WTC11 (cell line): ENCODE measurements at regions not wholly inside any gene's neighbourhood (a gene's known extent, or its start where the extent isn't known, plus 50 kb on each side); places are given as distances from the start of the nearest gene placed in this dataset.

Source experiments
- ATAC-seq: fragments of 200-7000 bp; cut with Tn5 transposase; 2 replicates; pipeline ENCODE4 v1.10.0; 2021; ENCODE audit warnings: mild to moderate bottlenecking, moderate library complexity
- CTCF ChIA-PET: fragments of 300-600 bp; sonication (Branson Sonifier 250); formaldehyde crosslinking; loops from one replicate; lab custom pipeline; 2021; ENCODE audit warnings: antibody characterized with exemption; lab: Charles Lee
- POLR2A ChIA-PET: fragments of 350-600 bp; sonication (Branson Sonifier 250); formaldehyde crosslinking; loops from one replicate; lab custom pipeline; 2021; ENCODE audit warnings: antibody characterized with exemption; lab: Charles Lee
- DNase-seq: peaks from one replicate; pipeline ENCODE4 v3.0.0; 2021; ENCODE audit warnings: low spot score
- H3K27ac Mint-ChIP-seq: 2 replicates; pipeline ENCODE4 v1.8.0; 2021; ENCODE audit warnings: mixed read lengths
- H3K27me3 Mint-ChIP-seq: 2 replicates; pipeline ENCODE4 v1.8.0; 2021; ENCODE audit warnings: low read depth, mild to moderate bottlenecking, moderate library complexity, mixed read lengths
- H3K36me3 Mint-ChIP-seq: 2 replicates; pipeline ENCODE4 v1.8.0; 2021; ENCODE audit warnings: mixed read lengths
- H3K4me1 Mint-ChIP-seq: 2 replicates; pipeline ENCODE4 v1.8.0; 2022; ENCODE audit warnings: mixed read lengths
- H3K4me3 Mint-ChIP-seq: 2 replicates; pipeline ENCODE4 v1.8.0; 2021; ENCODE audit warnings: mild to moderate bottlenecking, moderate library complexity, mixed read lengths
- H3K9me3 Mint-ChIP-seq: 2 replicates; pipeline ENCODE4 v1.8.0; 2021; ENCODE audit warnings: mixed read lengths
- ATF1 ChIP-seq: sonication (generic); formaldehyde crosslinking; IDR thresholded peaks from 2 replicates; pipeline ENCODE4 v1.8.1; 2023; ENCODE audit warnings: mild to moderate bottlenecking, moderate library complexity, missing genetic modification reagents
- CREB1 ChIP-seq: sonication (generic); formaldehyde crosslinking; IDR thresholded peaks from 2 replicates; pipeline ENCODE4 v1.8.0; 2023; ENCODE audit warnings: mild to moderate bottlenecking, missing genetic modification reagents
- CREM ChIP-seq: sonication (generic); formaldehyde crosslinking; IDR thresholded peaks from 2 replicates; pipeline ENCODE4 v1.8.1; 2022; ENCODE audit warnings: mild to moderate bottlenecking, missing genetic modification reagents, moderate library complexity
- ELF4 ChIP-seq: sonication (generic); formaldehyde crosslinking; IDR thresholded peaks from 2 replicates; pipeline ENCODE4 v1.8.1; 2022; ENCODE audit warnings: low read depth, mild to moderate bottlenecking, moderate library complexity, missing genetic modification reagents
- EMX1 ChIP-seq: fragments of 250-450 bp; sonication (Bioruptor Pico); IDR thresholded peaks from 2 replicates; pipeline ENCODE4 v1.8.0; 2021; ENCODE audit warnings: mild to moderate bottlenecking
- GABPB1 ChIP-seq: sonication (generic); formaldehyde crosslinking; IDR thresholded peaks from 2 replicates; pipeline ENCODE4 v1.8.1; 2023; ENCODE audit warnings: mild to moderate bottlenecking, missing genetic modification reagents
- NFATC4 ChIP-seq: fragments of 250-450 bp; sonication (Bioruptor Pico); IDR thresholded peaks from 2 replicates; pipeline ENCODE4 v1.9.0; 2021; ENCODE audit warnings: mild to moderate bottlenecking
- NR1H2 ChIP-seq: sonication (generic); formaldehyde crosslinking; IDR thresholded peaks from 2 replicates; pipeline ENCODE4 v1.9.0; 2021; ENCODE audit warnings: mild to moderate bottlenecking, moderate library complexity, missing genetic modification reagents
- NR2C2 ChIP-seq: sonication (generic); formaldehyde crosslinking; IDR thresholded peaks from 2 replicates; pipeline ENCODE4 v1.8.0; 2022; ENCODE audit warnings: mild to moderate bottlenecking, missing genetic modification reagents
- TP53 ChIP-seq: sonication (generic); formaldehyde crosslinking; IDR thresholded peaks from 2 replicates; pipeline ENCODE4 v1.8.1; 2023; ENCODE audit warnings: mild to moderate bottlenecking, missing genetic modification reagents
- ZNF138 ChIP-seq: sonication (generic); formaldehyde crosslinking; conservative IDR thresholded peaks from 2 replicates; pipeline ENCODE4 v1.8.1; 2022; ENCODE audit warnings: mild to moderate bottlenecking, moderate library complexity, missing genetic modification reagents
- ZNF396 ChIP-seq: fragments of 250-450 bp; sonication (Bioruptor Pico); IDR thresholded peaks from 2 replicates; pipeline ENCODE4 v1.8.0; 2021; ENCODE audit warnings: mild to moderate bottlenecking, moderate library complexity, borderline replicate concordance
- TF ChIP-seq, protein P1 (sequence below): sonication (generic); formaldehyde crosslinking; IDR thresholded peaks from 2 replicates; pipeline ENCODE4 v1.8.0; 2023; ENCODE audit warnings: missing genetic modification reagents, mild to moderate bottlenecking, borderline replicate concordance
- TF ChIP-seq, protein P2 (sequence below): sonication (generic); formaldehyde crosslinking; IDR thresholded peaks from 2 replicates; pipeline ENCODE4 v1.8.1; 2022; ENCODE audit warnings: low read depth, mild to moderate bottlenecking, moderate library complexity, missing genetic modification reagents, borderline replicate concordance
- TF ChIP-seq, protein P3 (sequence below): fragments of 250-450 bp; sonication (Bioruptor Pico); IDR thresholded peaks from 2 replicates; pipeline ENCODE4 v1.9.0; 2021; ENCODE audit warnings: mild to moderate bottlenecking
- TF ChIP-seq, protein P4 (sequence below): fragments of 250-450 bp; sonication (Bioruptor Pico); conservative IDR thresholded peaks from 2 replicates; pipeline ENCODE4 v1.9.0; 2021; ENCODE audit warnings: mild to moderate bottlenecking
- TF ChIP-seq, protein P5 (sequence below): fragments of 250-450 bp; sonication (Bioruptor Pico); IDR thresholded peaks from 2 replicates; pipeline ENCODE4 v1.9.0; 2021; ENCODE audit warnings: mild to moderate bottlenecking
- TF ChIP-seq, protein P6 (sequence below): sonication (generic); formaldehyde crosslinking; IDR thresholded peaks from 2 replicates; pipeline ENCODE4 v1.8.0; 2022; ENCODE audit warnings: mild to moderate bottlenecking, missing genetic modification reagents
- TF ChIP-seq, protein P7 (sequence below): fragments of 250-450 bp; sonication (Bioruptor Pico); IDR thresholded peaks from 2 replicates; pipeline ENCODE4 v1.9.0; 2021; ENCODE audit warnings: moderate library complexity, mild to moderate bottlenecking, inconsistent platforms, borderline replicate concordance

DNA sequence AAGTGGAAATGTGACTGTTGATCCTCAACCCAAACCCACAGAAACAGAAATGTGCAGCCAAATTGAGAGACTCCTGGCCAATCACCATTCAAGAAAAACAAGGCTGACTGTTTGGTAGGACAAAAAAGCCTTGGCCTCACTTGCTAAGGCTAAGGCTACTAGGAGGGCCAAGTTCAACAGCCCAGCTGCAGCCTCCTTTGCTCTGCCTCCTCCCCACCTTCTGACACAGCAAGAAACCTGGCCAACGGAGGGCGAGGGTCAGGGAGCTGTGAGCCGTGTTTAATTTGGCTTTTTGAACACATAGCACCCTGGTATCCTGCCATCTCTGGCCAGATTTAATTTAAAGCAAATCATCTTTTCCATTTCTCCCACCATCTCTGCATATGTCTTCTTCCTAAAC lies 165.8 kb upstream of the RAB4A start:
- H3K4me1 Mint-ChIP-seq: peaks cover 36% of the 10 kb centered on the region
- DNase-seq (no peak), ATAC-seq (no peak)
- H3K9me3 Mint-ChIP-seq: no peaks in the 10 kb centered on the region
- H3K4me3 Mint-ChIP-seq: no peak overlapping the region
- TF ChIP-seq NR2C2 (CRISPR knock-in tag): no peak
- TF ChIP-seq, protein P1, sequence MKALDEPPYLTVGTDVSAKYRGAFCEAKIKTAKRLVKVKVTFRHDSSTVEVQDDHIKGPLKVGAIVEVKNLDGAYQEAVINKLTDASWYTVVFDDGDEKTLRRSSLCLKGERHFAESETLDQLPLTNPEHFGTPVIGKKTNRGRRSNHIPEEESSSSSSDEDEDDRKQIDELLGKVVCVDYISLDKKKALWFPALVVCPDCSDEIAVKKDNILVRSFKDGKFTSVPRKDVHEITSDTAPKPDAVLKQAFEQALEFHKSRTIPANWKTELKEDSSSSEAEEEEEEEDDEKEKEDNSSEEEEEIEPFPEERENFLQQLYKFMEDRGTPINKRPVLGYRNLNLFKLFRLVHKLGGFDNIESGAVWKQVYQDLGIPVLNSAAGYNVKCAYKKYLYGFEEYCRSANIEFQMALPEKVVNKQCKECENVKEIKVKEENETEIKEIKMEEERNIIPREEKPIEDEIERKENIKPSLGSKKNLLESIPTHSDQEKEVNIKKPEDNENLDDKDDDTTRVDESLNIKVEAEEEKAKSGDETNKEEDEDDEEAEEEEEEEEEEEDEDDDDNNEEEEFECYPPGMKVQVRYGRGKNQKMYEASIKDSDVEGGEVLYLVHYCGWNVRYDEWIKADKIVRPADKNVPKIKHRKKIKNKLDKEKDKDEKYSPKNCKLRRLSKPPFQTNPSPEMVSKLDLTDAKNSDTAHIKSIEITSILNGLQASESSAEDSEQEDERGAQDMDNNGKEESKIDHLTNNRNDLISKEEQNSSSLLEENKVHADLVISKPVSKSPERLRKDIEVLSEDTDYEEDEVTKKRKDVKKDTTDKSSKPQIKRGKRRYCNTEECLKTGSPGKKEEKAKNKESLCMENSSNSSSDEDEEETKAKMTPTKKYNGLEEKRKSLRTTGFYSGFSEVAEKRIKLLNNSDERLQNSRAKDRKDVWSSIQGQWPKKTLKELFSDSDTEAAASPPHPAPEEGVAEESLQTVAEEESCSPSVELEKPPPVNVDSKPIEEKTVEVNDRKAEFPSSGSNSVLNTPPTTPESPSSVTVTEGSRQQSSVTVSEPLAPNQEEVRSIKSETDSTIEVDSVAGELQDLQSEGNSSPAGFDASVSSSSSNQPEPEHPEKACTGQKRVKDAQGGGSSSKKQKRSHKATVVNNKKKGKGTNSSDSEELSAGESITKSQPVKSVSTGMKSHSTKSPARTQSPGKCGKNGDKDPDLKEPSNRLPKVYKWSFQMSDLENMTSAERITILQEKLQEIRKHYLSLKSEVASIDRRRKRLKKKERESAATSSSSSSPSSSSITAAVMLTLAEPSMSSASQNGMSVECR (CRISPR knock-in tag): no peak
- TF ChIP-seq EMX1 (CRISPR knock-in tag): no peak
- TF ChIP-seq, protein P2, sequence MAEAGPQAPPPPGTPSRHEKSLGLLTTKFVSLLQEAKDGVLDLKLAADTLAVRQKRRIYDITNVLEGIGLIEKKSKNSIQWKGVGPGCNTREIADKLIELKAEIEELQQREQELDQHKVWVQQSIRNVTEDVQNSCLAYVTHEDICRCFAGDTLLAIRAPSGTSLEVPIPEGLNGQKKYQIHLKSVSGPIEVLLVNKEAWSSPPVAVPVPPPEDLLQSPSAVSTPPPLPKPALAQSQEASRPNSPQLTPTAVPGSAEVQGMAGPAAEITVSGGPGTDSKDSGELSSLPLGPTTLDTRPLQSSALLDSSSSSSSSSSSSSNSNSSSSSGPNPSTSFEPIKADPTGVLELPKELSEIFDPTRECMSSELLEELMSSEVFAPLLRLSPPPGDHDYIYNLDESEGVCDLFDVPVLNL (CRISPR knock-in tag): no peak
- TF ChIP-seq, protein P3, sequence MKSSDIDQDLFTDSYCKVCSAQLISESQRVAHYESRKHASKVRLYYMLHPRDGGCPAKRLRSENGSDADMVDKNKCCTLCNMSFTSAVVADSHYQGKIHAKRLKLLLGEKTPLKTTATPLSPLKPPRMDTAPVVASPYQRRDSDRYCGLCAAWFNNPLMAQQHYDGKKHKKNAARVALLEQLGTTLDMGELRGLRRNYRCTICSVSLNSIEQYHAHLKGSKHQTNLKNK (CRISPR knock-in tag): no peak
- CTCF ChIA-PET: no interaction called here
- POLR2A ChIA-PET: no interaction called here
- peaks cover 2% of the 10 kb centered on the region; the same call in 1 of the 2 replicates for H3K27me3 Mint-ChIP-seq
- no peak overlapping the region for H3K27ac Mint-ChIP-seq
- H3K36me3 Mint-ChIP-seq: no peaks in the 10 kb centered on the region

DNA sequence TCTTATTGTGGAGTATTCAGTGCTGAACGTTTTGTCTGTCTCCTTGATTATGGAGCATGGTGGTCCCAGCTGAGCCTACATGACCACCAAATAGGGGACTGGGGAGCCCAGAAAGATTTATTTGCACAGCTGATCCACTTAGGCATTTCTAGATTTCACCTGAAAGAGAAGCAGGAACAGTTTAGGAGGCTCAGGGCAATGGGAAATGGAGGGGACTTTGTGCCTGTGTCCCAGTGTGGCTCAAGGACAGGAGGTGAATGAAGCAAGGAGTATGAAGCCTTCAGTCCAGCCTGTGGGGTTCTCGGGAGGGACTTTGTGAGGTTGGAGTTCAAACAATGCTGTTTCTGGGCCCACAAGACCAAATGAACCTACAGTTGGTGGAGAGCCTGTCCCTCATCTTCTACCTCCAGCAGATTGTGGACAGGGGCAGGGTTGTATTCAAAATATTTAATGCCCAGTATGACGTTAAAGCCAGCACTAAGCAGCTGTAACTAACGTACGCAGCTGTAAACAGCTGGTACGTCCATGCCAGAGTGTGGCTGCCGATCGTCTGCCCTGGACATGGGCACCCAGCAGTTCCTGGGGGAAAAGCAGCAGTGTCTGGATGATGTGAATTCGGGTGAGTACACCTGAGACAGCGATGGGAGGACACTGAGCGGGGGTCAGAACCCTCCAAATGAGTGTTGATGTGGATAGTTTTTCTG lies 164.9 kb upstream of the RAB4A start:
- CTCF ChIA-PET: no interaction called here
- Mint-ChIP-seq H3K4me1 (peaks cover 36% of the 10 kb centered on the region), H3K4me3 (no peak overlapping the region)
- TF ChIP-seq, protein P4, sequence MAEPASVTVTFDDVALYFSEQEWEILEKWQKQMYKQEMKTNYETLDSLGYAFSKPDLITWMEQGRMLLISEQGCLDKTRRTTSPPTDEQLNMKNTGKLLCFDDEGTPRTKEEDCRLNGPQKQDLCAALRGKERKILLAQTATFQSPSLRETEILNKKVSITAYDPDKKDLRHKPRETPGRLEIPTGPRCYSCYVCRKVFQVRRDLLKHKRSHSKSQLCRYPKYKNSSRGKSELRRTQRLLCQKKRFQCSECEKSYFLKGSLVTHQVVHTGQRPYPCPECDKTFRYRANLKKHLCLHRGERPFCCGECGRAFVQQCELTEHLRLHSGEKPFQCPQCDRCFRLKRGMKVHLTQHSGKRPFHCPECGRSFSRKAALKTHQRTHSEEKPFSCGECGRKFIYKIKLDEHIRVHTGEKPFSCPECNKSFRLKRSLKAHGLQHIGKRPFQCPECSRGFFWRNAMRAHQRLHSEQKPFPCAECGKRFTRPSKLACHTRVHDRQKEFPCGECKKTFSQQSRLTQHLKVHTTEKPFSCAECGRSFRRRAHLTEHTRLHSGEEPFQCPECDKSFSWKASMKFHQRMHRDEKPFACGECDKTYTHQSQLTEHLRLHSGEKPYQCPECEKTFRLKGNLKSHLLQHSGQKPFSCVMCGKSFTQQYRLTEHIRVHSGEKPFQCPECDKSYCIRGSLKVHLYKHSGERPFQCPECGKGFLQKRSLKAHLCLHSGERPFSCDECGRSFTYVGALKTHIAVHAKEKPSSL (CRISPR knock-in tag): no peak
- TF ChIP-seq TP53: no peak
- no peak for TF ChIP-seq NR1H2 (CRISPR knock-in tag)
- TF ChIP-seq, protein P5, sequence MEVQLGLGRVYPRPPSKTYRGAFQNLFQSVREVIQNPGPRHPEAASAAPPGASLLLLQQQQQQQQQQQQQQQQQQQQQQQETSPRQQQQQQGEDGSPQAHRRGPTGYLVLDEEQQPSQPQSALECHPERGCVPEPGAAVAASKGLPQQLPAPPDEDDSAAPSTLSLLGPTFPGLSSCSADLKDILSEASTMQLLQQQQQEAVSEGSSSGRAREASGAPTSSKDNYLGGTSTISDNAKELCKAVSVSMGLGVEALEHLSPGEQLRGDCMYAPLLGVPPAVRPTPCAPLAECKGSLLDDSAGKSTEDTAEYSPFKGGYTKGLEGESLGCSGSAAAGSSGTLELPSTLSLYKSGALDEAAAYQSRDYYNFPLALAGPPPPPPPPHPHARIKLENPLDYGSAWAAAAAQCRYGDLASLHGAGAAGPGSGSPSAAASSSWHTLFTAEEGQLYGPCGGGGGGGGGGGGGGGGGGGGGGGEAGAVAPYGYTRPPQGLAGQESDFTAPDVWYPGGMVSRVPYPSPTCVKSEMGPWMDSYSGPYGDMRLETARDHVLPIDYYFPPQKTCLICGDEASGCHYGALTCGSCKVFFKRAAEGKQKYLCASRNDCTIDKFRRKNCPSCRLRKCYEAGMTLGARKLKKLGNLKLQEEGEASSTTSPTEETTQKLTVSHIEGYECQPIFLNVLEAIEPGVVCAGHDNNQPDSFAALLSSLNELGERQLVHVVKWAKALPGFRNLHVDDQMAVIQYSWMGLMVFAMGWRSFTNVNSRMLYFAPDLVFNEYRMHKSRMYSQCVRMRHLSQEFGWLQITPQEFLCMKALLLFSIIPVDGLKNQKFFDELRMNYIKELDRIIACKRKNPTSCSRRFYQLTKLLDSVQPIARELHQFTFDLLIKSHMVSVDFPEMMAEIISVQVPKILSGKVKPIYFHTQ (CRISPR knock-in tag): no peak
- TF ChIP-seq NFATC4: no peak
- TF ChIP-seq, protein P6, sequence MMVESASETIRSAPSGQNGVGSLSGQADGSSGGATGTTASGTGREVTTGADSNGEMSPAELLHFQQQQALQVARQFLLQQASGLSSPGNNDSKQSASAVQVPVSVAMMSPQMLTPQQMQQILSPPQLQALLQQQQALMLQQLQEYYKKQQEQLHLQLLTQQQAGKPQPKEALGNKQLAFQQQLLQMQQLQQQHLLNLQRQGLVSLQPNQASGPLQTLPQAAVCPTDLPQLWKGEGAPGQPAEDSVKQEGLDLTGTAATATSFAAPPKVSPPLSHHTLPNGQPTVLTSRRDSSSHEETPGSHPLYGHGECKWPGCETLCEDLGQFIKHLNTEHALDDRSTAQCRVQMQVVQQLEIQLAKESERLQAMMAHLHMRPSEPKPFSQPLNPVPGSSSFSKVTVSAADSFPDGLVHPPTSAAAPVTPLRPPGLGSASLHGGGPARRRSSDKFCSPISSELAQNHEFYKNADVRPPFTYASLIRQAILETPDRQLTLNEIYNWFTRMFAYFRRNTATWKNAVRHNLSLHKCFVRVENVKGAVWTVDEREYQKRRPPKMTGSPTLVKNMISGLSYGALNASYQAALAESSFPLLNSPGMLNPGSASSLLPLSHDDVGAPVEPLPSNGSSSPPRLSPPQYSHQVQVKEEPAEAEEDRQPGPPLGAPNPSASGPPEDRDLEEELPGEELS: no peak
- no peak for TF ChIP-seq ZNF138 (CRISPR knock-in tag)
- TF ChIP-seq ATF1 (CRISPR knock-in tag): no peak
- no peak for TF ChIP-seq ZNF396
- TF ChIP-seq EMX1 (CRISPR knock-in tag): no peak
- TF ChIP-seq GABPB1: no peak
- TF ChIP-seq ELF4 (CRISPR knock-in tag): no peak
- TF ChIP-seq CREM (CRISPR knock-in tag): no peak
- no peak for TF ChIP-seq CREB1
- TF ChIP-seq, protein P7, sequence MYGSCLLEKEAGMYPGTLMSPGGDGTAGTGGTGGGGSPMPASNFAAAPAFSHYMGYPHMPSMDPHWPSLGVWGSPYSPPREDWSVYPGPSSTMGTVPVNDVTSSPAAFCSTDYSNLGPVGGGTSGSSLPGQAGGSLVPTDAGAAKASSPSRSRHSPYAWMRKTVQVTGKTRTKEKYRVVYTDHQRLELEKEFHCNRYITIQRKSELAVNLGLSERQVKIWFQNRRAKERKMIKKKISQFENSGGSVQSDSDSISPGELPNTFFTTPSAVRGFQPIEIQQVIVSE (CRISPR knock-in tag): no peak
- TF ChIP-seq, all 79 proteins: peak for 0
- ATAC-seq (no peak), DNase-seq (no peak)
- POLR2A ChIA-PET: no interaction called here
- Mint-ChIP-seq H3K27ac (no peak overlapping the region), H3K27me3 (peaks cover 2% of the 10 kb centered on the region; the same call in 1 of the 2 replicates), H3K9me3 (no peaks in the 10 kb centered on the region), H3K36me3 (no peaks in the 10 kb centered on the region)
